PFSK-1 (cell line): ENCODE measurements at regions not wholly inside any gene's neighbourhood (a gene's known extent, or its start where the extent isn't known, plus 50 kb on each side); places are given as distances from the start of the nearest gene placed in this dataset.

Experiments
- POLR2AphosphoS5 ChIP-seq: IDR thresholded peaks from 2 replicates; pipeline ENCODE4 v1.6.1; 2012; ENCODE audit warnings: low read depth, mild to moderate bottlenecking, control low read depth, low read length, moderate library complexity
- SIN3A ChIP-seq: IDR thresholded peaks from 2 replicates; pipeline ENCODE4 v1.6.1; 2012; ENCODE audit warnings: mild to moderate bottlenecking, low read length, moderate library complexity, borderline replicate concordance; ENCODE audit not compliant: insufficient read depth
- TAF1 ChIP-seq: IDR thresholded peaks from 2 replicates; pipeline ENCODE4 v1.6.1; 2012; ENCODE audit warnings: low read length, control low read depth, borderline replicate concordance; ENCODE audit not compliant: insufficient read depth
- TF ChIP-seq, protein P1 (sequence below), 2 experiments: IDR thresholded peaks; 2 replicates each; pipeline versions ENCODE4 v1.6.1 to v1.8.0; 2011 to 2012; ENCODE audit warnings: low read depth in 2 of 2, low read length in 2 of 2, control low read depth in 1 of 2, inconsistent platforms in 1 of 2, mild to moderate bottlenecking in 1 of 2, moderate library complexity in 1 of 2; ENCODE audit not compliant: insufficient read depth in 1 of 2

GRCh38 chr11:25537393-25537792 is 794.5 kb upstream of the ANO3 start:
- no peak for TF ChIP-seq SIN3A
- TF ChIP-seq POLR2AphosphoS5, result no peak
- TF ChIP-seq, protein P1, sequence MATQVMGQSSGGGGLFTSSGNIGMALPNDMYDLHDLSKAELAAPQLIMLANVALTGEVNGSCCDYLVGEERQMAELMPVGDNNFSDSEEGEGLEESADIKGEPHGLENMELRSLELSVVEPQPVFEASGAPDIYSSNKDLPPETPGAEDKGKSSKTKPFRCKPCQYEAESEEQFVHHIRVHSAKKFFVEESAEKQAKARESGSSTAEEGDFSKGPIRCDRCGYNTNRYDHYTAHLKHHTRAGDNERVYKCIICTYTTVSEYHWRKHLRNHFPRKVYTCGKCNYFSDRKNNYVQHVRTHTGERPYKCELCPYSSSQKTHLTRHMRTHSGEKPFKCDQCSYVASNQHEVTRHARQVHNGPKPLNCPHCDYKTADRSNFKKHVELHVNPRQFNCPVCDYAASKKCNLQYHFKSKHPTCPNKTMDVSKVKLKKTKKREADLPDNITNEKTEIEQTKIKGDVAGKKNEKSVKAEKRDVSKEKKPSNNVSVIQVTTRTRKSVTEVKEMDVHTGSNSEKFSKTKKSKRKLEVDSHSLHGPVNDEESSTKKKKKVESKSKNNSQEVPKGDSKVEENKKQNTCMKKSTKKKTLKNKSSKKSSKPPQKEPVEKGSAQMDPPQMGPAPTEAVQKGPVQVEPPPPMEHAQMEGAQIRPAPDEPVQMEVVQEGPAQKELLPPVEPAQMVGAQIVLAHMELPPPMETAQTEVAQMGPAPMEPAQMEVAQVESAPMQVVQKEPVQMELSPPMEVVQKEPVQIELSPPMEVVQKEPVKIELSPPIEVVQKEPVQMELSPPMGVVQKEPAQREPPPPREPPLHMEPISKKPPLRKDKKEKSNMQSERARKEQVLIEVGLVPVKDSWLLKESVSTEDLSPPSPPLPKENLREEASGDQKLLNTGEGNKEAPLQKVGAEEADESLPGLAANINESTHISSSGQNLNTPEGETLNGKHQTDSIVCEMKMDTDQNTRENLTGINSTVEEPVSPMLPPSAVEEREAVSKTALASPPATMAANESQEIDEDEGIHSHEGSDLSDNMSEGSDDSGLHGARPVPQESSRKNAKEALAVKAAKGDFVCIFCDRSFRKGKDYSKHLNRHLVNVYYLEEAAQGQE (IDR thresholded peaks at IDR 0.05; ENCODE audit: insufficient read depth in 1 of 2, low read depth in 2 of 2, low read length in 2 of 2), result no peak
- no peak for TF ChIP-seq TAF1
